Stimulated activated CD8-positive, alpha-beta memory T cell treated with anti-CD3 and anti-CD28 coated beads, Interleukin-12 subunit alpha, Interleukin-12 subunit beta, amount 100 ng/mL, for 4 hours (primary cell): ENCODE measurements at regions not wholly inside any gene's neighbourhood (a gene's known extent, or its start where the extent isn't known, plus 50 kb on each side); places are given as distances from the start of the nearest gene placed in this dataset.
"Not testable (repeated sequence)": the region's sequence is repeated elsewhere in the genome, so short reads cannot be mapped to it uniquely, and the experiment has no call there.

ENCODE experiments used
- DNase-seq: peaks from one replicate; pipeline ENCODE4 v3.0.0-alpha.2; 2020; ENCODE audit warnings: low read depth

DNA sequence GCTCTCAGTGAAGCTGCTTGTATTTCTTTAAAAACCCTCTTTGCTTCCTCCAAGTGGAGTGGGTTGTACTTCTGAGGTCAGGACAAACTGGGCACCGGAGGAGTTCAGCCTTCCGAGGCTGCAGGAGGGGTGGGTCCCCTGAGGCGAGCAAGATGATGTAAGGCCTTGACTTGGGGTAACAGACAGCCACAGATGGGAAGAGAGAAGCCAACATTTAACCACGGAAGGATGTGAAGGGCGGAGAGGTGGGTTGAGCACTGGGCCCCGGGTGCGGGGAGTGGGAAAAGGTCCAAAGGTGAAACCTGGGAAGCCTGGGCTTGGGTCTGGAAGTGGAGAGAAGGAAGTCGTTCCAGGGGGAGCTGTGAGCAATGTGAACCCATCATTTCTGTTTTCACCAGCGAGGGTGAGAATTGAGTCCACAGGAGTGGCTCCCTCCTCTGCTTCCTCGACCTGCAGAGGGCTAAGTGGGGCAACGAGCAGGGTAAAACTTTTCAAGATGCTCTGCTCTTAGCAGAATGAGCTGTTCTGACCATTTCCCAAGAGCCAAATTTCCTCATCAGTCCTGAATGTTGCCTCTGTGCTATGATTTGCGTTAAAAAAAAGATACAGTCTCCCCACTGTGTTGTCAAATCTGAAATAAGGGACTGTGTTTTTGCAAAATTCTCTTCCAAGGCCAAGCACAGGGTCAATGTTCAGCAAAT, 137.7 kb upstream of the CRHR1 start:
- DNase-seq = no peak

DNA sequence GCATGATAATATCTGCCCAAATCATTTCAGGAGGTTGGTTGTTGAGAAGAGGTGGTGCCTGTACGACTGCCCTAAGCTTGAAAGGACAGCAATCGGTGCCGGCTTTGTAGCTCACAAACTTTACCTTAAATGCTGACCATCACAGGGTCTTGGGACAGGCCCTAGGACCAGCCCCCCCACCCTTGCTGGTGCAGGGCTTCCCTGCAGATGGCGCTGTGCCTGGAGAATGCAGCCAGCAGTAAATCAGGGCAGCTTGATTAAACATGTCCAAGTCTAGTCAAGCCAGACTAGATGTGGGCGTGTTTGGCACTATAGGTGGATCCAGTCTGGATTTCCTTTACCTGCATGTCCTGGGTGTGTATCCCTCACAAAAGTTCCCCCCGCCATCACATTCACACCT, 135.5 kb upstream of the CRHR1 start:
- DNase-seq = no peak

DNA sequence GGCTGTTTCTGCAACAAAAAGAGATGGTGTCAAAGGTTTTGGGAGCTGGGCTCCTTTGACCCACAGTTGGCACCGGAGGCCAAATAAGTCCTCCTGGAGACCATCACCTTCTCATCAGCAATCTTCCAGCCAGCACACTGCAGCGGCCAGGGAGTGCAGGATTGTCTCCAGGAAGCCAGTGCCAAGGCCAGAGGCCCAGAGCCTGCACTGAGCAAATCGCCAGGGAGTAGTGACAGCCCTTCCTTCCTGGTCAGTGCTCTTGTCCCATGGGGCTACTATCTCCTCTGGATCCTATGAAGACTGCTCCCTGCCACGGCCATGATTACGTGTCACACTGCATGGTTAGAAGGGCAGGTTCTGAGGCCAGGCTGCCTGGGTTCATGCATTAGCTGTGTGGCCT, 134.3 kb upstream of the CRHR1 start:
- no peak for DNase-seq

DNA sequence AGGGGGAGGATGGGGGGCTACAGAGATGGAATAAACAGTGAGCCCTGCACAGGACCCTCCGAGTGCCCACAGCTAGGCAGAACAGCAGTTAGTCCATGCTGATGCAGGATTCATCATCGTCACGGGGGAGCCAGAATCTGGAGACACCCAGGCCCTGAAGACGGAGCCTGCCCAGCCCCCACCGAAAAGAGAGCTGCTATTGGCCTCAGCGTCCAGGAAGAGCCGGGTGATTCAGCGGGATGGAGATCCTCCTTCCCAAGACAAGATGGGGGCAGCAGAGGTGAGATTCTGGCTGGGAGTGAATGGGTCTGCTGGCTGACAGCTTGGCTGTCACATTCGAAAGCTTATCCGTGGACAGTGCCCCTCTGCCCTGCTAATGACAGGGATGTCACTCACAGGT, 133.6 kb upstream of the CRHR1 start:
- DNase-seq = no peak

DNA sequence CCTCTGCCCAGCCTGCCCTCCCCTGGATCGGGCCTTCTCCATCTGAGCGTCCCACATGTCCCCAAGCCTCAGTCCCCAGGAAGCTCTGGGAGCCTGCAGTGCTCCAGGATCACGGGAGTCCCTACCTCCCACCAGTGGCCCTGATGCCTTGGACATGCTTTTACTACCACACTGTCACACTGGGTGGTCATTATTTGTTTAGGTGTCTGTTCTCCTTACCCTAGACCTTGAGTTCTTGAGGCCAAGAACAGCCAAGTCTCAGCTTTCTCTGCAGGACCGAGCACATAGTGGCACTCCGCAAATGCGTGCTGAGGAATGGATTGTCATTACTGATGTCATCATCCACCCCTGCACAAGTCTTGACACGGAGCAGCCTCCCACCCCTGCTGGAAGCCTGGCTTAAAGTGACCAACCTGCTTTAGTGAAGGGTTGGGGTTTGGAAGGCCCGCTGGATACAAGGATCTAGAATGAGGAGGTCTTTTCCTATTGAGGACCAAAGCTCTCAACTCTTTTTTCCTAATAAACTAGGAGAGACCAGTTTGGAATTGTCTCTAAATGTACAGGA, 132.9 kb upstream of the CRHR1 start:
- DNase-seq = no peak

DNA sequence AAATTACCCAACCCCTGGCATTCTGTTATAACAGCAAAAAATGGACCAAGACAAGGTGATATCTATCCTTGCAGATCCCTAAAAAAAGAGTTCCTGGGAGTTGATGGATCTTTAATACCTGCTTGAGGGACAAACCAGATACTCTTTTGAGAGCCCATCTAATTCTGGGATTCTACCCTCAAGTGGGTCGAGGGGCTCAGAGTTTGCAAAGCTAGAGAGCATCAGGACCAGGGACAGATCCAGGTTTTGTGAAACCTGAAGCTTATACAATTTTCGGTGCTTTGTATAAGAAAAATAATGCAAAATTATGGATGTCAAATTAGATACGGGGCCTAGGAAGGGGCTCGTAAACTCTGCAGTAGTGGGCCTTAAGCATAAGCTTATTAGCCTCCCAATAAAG, 130.5 kb upstream of the CRHR1 start:
- no peak for DNase-seq

DNA sequence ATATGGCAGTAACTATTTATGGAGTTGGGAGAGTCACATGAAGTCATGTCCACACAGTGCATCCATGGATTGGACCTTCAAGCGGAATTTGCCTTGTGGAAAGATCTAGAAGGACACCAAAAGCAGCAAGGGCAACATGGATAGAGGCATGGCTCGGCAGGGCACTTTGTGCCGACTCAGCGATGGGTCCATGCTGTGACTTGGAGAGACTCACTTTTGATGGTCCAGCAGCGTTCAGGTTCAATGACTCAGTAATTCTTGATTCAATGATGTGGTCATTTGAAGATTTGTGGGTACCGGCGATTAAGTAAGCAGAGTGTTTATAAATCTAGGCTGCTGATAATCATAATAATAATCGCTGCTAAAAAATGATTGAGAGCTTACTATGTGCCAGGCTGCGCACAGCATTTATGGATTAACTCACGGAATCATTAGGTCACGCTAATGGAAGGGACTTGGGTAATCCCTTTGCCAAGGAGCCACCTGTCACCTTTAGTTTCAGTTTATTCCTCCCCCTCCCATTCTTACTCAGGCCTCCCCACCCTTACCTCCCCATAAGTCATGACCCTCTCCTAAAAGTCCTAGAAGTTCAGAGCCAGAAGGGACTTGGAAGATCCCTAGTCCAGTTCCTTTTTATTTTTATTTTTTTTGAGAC, 127.5 kb upstream of the CRHR1 start:
- DNase-seq = no peak

DNA sequence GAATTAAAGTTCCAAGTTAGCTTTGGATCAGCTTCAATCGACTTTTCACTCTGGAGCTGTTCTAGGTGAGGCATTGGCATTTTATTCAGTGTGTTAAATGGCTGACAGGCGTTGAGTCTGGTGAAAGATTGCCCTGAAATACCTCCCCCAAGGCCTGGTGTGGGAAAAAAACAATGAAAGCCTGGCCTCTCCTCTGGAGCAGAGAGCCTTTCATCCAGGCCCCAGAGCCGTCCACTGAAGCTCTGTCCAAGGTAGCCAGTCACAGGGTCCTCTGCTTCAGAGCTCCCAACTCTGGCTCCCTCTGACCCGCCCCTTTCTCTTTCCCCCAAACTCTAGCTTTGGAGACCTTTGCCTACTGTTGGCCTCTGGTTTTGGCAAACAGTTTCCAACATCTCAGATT, 123.6 kb upstream of the CRHR1 start:
- no peak for DNase-seq

DNA sequence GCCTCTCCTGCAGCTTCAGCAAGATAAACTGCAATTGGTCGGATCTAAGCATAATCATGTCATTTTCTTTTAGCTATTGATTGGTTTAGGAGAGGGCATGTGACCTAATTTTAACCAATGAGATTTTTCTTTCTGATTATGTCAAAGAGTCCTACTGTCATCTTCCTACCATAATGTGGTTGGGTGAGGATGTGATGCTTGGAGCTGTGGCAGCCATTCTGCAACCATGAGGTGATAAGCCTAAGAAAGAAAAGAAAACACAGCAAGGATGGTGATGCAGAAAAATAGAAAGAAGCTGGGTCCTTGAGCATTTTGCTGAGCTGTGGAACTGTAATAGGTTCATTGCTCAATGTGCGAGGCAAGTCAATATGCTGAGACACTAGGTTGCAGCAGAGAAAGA, 121.7 kb upstream of the CRHR1 start:
- DNase-seq = no peak

DNA sequence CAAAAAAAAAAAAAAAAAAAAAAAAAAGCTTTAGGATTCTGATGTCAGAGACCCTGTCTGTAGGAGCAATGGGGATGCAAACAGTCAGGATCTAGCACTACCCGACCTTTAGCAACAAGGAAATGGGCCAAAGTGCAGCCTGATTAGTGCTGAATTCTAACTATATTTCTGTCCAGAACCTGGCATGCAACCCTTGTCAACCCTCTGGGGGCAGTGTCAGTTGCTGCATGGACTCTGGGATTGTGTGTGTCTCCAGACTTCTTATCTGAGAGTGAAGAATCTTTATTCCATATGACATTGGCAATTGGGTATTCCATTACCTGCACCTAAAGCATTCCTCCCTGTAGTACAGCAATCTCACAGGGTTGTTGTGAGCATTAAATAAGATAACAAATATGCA, 120.3 kb upstream of the CRHR1 start:
- DNase-seq = no peak

DNA sequence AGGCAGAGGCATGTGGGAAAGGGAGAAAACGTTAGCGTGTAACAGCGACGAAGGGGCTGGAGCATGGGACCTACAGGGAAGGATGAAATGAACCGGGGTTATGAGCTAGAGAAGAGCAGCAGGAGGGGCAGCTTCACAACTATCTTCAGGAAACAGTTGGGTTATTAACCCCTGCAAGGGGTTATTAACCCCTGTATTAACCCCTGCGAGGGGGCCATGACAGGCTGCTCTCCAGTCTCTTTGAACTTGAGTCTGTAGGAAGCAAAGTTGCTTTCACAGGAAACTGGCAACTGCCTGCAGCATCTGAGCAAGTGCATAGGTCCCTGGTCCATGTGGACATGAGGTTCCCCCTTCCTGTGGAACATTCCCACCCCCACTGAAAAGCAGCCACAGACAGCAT, 119.2 kb upstream of the CRHR1 start:
- DNase-seq = no peak

DNA sequence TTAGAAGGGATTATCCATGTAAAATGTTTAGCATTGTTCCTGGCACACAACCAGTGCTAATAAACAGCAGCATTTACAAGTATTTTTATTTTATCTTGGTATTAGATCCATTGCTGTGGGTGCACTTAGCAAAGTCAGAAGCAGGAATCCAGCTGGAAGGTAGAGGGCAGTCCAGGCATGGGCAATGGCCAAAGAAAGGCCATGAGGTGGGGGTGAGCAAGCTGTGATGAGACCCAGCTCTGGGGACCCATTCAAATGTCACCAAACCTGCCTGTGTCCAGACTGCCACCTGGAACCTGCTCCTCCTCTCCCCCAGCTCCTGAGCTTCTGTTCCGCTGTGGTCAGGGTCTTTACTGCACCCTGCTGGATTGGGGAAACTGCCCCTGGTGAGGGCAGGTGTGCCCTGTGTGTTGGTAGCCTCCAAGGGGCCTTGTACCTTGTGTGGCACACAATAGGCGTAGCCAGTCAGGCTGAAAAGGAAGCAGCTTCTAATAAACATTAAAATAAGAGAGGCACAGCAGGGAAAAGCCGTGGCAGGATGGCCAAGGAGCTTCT, 118.0 kb upstream of the CRHR1 start:
- no peak for DNase-seq

DNA sequence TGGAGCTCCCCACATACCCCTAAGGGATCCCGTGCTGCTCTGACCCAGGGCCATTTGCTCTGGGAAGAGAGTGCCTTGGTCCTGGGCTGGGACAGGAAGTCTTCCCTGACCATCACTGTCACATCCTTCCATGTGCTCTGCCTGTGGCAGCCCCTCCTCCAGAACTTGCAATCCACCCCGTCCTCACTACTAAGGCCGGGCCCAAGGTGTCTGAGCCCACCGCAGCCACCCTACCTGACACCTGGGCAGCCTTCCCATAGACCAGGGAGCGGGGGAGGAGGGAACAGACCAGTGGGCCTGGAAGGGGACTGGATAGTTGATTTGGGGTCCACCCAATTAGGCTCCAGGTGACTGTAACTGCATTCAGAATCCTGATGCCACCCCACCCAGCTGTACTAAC, 117.5 kb upstream of the CRHR1 start:
- no peak for DNase-seq

DNA sequence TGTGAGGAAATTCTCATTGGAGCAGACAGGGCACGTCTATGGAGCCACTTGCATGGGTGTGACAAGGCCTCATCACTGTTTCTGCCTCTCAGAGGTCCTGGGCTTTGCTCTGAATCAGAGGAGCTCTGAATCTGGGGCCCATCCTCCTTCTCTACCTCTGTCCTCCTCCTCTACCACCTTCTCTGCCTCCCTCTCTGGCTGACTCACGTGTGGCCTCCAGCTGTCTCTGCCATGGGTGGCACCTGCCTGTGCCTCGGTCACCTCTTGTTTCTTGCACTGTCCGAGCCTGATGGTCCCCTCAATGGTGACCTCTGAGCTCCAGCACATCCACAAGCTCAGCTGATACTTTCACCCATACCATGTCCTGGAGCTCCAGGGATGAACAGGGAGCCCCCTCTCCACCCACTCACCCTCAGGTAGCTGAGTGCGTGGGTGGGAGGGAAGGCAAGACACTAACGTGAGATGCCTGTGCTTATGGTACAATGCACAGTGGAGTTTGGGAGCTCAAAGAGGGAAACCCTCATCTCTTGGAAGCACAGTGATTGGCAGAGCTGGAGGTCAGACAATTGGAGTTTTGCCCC, 116.4 kb upstream of the CRHR1 start:
- DNase-seq = no peak

DNA sequence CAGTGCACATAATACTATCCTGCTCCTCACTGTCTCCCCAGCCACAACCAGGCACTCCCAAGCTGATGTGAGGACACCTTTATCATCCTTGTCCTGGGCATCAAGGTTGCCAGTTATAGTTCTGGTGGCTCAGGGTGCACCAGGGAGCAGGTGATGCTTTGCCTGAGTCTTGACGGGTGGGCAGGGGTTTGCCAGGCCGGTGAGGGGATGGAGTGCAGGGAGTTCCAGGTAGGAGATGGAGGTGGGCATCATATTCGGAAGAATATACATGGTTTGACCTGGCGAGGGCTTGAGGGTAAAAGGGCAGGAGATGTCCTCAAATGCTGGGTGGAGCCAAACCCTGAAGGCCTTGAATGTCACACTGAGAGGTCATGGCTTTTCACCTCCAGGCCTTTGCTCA, 115.8 kb upstream of the CRHR1 start:
- no peak for DNase-seq

DNA sequence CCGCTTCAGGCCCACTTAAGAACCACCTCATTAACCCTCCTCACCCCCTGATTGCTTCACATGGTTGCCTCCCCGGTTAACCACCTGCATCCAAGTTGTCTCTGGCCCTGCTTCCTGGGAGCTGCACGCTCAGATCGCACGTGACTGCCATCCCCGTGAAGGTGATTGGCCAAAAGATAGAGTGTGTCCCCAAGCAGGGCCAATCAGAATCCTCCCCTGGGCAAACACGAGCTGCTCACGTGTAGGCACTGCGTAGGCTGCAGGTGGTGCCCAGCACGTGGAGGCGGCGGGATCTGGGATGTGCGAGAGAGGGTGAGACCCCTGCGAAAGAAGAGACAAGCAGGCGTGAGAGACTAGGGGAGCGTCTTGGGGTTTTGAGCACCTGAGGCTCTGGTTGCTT, 111.8 kb upstream of the CRHR1 start:
- DNase-seq = no peak

DNA sequence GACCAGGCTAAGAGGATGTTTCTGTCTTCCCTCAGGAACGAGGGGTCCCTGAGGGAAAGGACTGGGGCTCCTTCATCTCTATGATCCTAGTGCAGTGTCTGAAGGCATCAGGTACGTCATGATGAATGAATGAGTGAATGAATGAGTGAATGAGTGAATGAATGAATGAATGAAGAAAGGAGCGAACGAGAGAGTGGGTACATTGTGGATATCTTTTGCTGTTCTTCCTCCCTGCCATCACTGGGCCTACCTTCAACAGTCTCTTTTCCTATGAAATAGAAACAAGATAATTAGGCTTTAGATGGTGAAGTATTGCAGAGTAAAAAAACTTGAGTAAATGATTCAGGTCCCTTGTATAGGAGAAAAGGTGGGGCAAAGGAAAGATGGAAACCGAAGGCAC, 111.3 kb upstream of the CRHR1 start:
- no peak for DNase-seq

DNA sequence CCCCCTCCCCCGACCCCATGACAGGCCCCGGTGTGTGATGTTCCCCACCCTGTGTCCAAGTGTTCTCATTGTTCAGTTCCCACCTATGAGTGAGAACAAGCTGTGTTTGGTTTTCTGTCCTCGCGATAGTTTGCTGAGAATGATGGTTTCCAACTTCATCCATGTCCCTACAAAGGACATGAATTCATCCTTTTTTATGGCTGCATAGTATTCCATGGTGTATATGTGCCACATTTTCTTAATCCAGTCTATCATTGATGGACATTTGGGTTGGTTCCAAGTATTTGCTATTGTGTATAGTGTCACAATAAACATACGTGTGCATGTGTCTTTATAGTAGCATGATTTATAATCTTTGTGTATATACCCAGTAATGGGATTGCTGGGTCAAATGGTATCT, 110.4 kb upstream of the CRHR1 start:
- DNase-seq = not testable (repeated sequence)

DNA sequence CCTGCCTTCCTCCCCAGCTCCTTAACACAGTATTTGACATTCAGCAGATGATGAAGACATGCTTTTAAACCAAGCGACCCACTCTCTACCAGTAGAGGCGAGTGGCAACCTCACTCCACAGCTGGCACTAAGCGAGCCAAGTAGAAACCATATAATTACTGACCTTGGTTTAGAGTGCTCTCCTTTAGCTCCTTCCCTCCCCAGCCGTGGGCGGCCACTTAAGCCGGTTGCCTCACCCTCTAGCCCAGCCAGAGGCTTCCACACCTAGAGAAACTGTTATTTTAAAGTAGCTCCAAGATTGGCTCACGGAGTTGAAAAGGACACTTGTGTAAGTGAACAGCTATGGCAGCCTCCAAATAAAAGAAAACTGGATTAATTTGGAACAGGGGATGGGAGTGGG, 109.1 kb upstream of the CRHR1 start:
- DNase-seq = no peak

DNA sequence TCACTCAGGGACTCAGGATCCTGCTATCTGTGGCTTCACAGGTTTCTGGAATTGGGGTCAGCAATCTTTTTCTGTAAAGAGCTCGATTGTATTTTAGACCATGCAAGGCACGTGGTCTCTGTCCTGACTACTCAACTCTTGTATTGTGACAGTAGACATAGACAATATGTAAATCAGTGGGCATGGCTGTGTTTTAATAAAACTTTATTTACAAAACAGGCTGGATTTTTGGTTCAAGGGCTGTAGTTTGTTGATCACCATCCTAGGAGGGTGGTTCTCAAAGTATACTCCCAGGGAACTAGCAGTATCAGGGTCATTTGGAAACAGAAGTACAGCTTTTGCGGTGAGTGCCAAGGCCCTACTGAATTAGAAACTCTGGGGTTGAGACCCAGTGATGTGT, 108.2 kb upstream of the CRHR1 start:
- DNase-seq = no peak

DNA sequence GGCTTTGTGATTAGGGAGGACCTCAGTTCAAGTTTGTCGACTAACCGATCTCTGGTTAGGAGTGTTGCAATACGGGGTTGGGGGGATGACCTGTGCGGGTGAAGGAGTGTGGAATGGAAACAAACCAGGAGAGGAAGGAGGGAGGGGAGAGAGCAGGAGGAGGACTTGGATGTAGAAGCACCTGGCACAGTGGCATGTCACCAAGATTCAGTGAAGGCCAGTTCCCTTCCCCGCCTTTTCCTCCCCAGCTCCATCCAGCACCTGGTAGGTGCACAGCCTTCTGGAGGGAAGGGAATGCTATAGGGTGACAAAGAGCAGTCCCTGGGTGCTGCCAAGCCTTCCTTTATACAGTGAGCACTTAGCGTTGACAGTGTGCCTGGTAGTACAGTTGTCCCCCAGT, 107.4 kb upstream of the CRHR1 start:
- no peak for DNase-seq

DNA sequence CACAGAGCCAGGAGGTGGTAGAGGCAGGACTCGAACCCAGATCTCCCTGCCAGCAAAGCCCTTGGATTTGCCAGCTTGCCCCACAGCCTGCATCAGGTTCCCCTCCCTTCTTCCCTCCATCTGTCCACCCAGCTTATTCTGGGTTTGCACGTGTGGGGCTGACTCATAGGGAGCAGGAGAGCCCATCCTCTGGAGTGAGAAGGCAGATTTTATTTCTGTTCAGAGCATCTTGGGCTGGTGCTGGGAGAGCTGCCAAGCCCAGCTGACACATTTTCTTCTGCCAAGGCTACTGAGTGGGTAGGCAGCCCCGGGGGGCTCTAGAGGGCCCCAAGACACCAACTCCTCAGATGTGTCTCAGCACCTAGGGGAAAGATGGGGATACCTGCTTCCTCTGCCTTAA, 106.3 kb upstream of the CRHR1 start:
- DNase-seq = no peak

DNA sequence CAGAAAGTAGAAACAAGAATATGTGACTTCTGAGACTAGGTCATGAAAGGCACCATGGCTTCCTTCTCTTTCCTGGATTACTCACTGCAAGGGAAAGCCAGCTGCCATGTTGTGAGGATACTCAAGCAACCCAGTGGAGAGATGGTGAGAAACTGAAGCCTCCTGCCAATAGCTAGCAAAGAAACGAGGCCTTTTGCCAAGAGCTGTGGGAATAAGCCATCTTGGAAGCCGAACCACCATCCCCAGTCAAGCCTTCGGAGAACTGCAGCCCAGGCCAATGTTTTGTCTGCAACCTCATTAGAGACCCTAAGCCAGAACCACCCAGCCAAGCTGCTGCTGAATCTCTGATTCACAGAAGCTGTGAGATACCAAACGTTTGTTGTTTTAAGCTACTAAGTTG, 104.7 kb upstream of the CRHR1 start:
- DNase-seq = no peak
